ENCODE measurements at regions not wholly inside any gene's neighbourhood (a gene's known extent, or its start where the extent isn't known, plus 50 kb on each side); places are given as distances from the start of the nearest gene placed in this dataset.

DNA sequence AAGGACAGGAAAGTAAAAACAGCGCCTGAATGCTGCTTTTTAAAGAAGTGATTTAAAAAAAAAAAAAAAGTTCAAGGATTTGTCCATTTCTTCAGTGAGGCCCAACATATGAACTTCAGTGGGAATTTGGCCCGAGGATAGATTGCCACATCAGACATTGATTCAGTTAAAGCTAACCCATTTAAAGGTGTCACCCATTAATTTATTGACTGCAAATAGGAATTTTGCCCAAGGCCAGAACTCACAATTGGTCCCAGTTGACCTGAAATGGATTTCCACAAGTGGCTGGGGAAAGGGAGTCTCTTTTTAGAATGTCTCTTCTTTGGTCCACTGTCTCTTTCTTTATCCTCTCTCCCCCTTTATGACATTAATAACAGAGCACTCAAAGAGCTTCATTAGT lies 86.5 kb upstream of the RPL34 start:
- TF ChIP-seq GATA2 (IDR thresholded peaks at IDR 0.05; ENCODE audit: low read depth, low read length), result no peak
- no peak for TF ChIP-seq GATA3 (IDR thresholded peaks at IDR 0.05; ENCODE audit: low read depth, low read length)

All from SH-SY5Y (cell line).